Liver (tissue), 3 donors: ENCODE measurements at regions not wholly inside any gene's neighbourhood (a gene's known extent, or its start where the extent isn't known, plus 50 kb on each side); places are given as distances from the start of the nearest gene placed in this dataset.

Source experiments
- EGR1 ChIP-seq, 2 donors: IDR thresholded peaks; 2 replicates each; pipeline ENCODE4 v1.6.1; 2016 to 2018; ENCODE audit warnings: antibody characterized with exemption in 2 of 2, low read depth in 2 of 2
- GABPA ChIP-seq, 2 donors: IDR thresholded peaks in 1 of 2; conservative IDR thresholded peaks in 1 of 2; 2 replicates each; pipeline ENCODE4 v1.6.1; 2016; ENCODE audit warnings: antibody characterized with exemption in 2 of 2, mild to moderate bottlenecking in 1 of 2, moderate library complexity in 1 of 2
- JUND ChIP-seq, 2 donors: IDR thresholded peaks; 2 replicates each; pipeline ENCODE4 v1.6.1; 2016; ENCODE audit warnings: antibody characterized with exemption in 2 of 2
- RAD21 ChIP-seq, 2 donors: IDR thresholded peaks; 2 replicates each; pipeline ENCODE4 v1.6.1; 2016; ENCODE audit warnings: antibody characterized with exemption in 2 of 2, mild to moderate bottlenecking in 2 of 2
- TAF1 ChIP-seq: conservative IDR thresholded peaks from 2 replicates; pipeline ENCODE4 v1.6.1; 2016; ENCODE audit warnings: antibody characterized with exemption, mild to moderate bottlenecking
- YY1 ChIP-seq: IDR thresholded peaks from 2 replicates; pipeline ENCODE4 v1.6.1; 2016; ENCODE audit warnings: antibody characterized with exemption, mild to moderate bottlenecking
- TF ChIP-seq, protein P1 (sequence below): fragments of 150-350 bp; IDR thresholded peaks from 2 replicates; pipeline ENCODE4 v1.5.1; 2017; ENCODE audit warnings: improper control_type of control experiment, low read depth, low read length; ENCODE audit not compliant: missing input control
- TF ChIP-seq, protein P2 (sequence below): IDR thresholded peaks from 2 replicates; pipeline ENCODE4 v1.6.1; 2016; ENCODE audit warnings: antibody characterized with exemption, mild to moderate bottlenecking
- TF ChIP-seq, protein P3 (sequence below): IDR thresholded peaks from 2 replicates; pipeline ENCODE4 v1.6.1; 2016; ENCODE audit warnings: antibody characterized with exemption
- TF ChIP-seq, protein P4 (sequence below): IDR thresholded peaks from 2 replicates; pipeline ENCODE4 v1.6.1; 2016; ENCODE audit warnings: antibody characterized with exemption
- TF ChIP-seq, protein P5 (sequence below): IDR thresholded peaks from 2 replicates; pipeline ENCODE4 v1.6.1; 2016; ENCODE audit warnings: antibody characterized with exemption
- donor health status: healthy.
- donor health status: healthy.

DNA sequence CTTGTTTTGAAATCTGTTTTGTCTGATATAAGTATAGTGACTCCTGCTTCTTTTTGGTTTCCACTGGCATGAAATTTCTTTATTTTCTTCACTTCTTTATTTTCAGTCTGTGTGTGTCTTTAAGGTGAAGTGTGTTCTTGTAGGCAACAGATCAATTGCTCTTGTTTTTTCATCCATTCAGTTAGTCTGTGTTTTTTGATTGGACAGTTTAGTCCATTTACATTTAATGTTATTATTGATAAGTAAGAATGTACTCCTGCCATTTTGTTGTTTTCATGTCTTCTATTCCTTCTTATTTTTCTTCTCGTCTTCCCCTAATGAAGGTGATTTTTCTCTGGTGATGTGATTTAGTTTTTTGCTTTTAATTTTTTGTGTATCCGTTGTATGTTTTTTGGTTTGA lies 487.7 kb upstream of the PBX1 start:
- TF ChIP-seq, protein P1, sequence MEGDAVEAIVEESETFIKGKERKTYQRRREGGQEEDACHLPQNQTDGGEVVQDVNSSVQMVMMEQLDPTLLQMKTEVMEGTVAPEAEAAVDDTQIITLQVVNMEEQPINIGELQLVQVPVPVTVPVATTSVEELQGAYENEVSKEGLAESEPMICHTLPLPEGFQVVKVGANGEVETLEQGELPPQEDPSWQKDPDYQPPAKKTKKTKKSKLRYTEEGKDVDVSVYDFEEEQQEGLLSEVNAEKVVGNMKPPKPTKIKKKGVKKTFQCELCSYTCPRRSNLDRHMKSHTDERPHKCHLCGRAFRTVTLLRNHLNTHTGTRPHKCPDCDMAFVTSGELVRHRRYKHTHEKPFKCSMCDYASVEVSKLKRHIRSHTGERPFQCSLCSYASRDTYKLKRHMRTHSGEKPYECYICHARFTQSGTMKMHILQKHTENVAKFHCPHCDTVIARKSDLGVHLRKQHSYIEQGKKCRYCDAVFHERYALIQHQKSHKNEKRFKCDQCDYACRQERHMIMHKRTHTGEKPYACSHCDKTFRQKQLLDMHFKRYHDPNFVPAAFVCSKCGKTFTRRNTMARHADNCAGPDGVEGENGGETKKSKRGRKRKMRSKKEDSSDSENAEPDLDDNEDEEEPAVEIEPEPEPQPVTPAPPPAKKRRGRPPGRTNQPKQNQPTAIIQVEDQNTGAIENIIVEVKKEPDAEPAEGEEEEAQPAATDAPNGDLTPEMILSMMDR: no peak
- TF ChIP-seq, protein P2, sequence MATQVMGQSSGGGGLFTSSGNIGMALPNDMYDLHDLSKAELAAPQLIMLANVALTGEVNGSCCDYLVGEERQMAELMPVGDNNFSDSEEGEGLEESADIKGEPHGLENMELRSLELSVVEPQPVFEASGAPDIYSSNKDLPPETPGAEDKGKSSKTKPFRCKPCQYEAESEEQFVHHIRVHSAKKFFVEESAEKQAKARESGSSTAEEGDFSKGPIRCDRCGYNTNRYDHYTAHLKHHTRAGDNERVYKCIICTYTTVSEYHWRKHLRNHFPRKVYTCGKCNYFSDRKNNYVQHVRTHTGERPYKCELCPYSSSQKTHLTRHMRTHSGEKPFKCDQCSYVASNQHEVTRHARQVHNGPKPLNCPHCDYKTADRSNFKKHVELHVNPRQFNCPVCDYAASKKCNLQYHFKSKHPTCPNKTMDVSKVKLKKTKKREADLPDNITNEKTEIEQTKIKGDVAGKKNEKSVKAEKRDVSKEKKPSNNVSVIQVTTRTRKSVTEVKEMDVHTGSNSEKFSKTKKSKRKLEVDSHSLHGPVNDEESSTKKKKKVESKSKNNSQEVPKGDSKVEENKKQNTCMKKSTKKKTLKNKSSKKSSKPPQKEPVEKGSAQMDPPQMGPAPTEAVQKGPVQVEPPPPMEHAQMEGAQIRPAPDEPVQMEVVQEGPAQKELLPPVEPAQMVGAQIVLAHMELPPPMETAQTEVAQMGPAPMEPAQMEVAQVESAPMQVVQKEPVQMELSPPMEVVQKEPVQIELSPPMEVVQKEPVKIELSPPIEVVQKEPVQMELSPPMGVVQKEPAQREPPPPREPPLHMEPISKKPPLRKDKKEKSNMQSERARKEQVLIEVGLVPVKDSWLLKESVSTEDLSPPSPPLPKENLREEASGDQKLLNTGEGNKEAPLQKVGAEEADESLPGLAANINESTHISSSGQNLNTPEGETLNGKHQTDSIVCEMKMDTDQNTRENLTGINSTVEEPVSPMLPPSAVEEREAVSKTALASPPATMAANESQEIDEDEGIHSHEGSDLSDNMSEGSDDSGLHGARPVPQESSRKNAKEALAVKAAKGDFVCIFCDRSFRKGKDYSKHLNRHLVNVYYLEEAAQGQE: no peak
- TF ChIP-seq TAF1: no peak
- no peak for TF ChIP-seq EGR1 (IDR thresholded peaks at IDR 0.05; ENCODE audit: low read depth in 2 of 2)
- TF ChIP-seq, protein P3, sequence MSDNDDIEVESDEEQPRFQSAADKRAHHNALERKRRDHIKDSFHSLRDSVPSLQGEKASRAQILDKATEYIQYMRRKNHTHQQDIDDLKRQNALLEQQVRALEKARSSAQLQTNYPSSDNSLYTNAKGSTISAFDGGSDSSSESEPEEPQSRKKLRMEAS: no peak
- no peak for TF ChIP-seq YY1
- TF ChIP-seq, protein P4, sequence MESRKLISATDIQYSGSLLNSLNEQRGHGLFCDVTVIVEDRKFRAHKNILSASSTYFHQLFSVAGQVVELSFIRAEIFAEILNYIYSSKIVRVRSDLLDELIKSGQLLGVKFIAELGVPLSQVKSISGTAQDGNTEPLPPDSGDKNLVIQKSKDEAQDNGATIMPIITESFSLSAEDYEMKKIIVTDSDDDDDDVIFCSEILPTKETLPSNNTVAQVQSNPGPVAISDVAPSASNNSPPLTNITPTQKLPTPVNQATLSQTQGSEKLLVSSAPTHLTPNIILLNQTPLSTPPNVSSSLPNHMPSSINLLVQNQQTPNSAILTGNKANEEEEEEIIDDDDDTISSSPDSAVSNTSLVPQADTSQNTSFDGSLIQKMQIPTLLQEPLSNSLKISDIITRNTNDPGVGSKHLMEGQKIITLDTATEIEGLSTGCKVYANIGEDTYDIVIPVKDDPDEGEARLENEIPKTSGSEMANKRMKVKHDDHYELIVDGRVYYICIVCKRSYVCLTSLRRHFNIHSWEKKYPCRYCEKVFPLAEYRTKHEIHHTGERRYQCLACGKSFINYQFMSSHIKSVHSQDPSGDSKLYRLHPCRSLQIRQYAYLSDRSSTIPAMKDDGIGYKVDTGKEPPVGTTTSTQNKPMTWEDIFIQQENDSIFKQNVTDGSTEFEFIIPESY: no peak
- TF ChIP-seq, protein P5, sequence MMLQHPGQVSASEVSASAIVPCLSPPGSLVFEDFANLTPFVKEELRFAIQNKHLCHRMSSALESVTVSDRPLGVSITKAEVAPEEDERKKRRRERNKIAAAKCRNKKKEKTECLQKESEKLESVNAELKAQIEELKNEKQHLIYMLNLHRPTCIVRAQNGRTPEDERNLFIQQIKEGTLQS: no peak
- TF ChIP-seq GABPA (IDR thresholded peaks at IDR 0.05 in 1 of 2, conservative IDR thresholded peaks at IDR 0.05 in 1 of 2): no peak
- TF ChIP-seq JUND (IDR thresholded peaks at IDR 0.05): no peak
- TF ChIP-seq RAD21 (IDR thresholded peaks at IDR 0.05): no peak
